ENCODE measurements at regions not wholly inside any gene's neighbourhood (a gene's known extent, or its start where the extent isn't known, plus 50 kb on each side); places are given as distances from the start of the nearest gene placed in this dataset.

DNA sequence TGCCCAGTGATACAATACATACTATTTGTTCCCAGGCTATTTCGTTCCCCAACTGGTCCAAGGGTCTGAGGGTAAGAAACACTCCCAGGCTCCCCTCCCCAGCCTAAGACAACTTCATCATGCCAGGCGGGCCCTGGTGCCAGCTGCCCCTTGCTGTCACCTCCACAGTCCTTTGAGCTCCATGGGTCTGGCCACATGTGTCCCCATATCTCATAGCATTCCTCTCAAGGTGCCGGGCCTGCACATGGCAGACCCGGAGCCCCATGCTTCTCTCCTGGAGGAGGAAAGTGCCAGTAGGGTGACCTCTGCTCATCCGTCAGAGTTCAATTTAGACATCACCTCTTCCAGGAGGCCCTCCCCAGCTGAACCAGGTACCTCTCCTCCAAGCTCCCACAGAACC lies 120.5 kb downstream of the C5orf15 start:
- H3K9me2 ChIP-seq (ENCODE audit: insufficient read depth, low read length) = no peaks in the 10 kb centered on the region
- BruUV-seq (replicated peaks) = no TSS peak
- H3K79me2 ChIP-seq (ENCODE audit: insufficient read depth, low read depth, low read length) = no peaks in the 10 kb centered on the region
- H3K4me2 ChIP-seq (ENCODE audit: low read length) = no peak overlapping the region
- no peaks in the 10 kb centered on the region for H3K9me3 ChIP-seq (ENCODE audit: low read length)
- POLR2A ChIA-PET = no interaction called here
- no peak for DNase-seq (ENCODE audit: low spot score)
- no peak overlapping the region for H3K4me3 ChIP-seq (ENCODE audit: low read depth, low read length, poor library complexity, severe bottlenecking)
- H2AFZ ChIP-seq (ENCODE audit: low read length) = no peak overlapping the region
- TF ChIP-seq, protein P1, sequence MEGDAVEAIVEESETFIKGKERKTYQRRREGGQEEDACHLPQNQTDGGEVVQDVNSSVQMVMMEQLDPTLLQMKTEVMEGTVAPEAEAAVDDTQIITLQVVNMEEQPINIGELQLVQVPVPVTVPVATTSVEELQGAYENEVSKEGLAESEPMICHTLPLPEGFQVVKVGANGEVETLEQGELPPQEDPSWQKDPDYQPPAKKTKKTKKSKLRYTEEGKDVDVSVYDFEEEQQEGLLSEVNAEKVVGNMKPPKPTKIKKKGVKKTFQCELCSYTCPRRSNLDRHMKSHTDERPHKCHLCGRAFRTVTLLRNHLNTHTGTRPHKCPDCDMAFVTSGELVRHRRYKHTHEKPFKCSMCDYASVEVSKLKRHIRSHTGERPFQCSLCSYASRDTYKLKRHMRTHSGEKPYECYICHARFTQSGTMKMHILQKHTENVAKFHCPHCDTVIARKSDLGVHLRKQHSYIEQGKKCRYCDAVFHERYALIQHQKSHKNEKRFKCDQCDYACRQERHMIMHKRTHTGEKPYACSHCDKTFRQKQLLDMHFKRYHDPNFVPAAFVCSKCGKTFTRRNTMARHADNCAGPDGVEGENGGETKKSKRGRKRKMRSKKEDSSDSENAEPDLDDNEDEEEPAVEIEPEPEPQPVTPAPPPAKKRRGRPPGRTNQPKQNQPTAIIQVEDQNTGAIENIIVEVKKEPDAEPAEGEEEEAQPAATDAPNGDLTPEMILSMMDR (conservative IDR thresholded peaks at IDR 0.05; ENCODE audit: low read length) = no peak
- TF ChIP-seq EZH2phosphoT487 (IDR thresholded peaks at IDR 0.05; ENCODE audit: borderline replicate concordance, low read depth, low read length) = no peak
- H4K20me1 ChIP-seq (ENCODE audit: insufficient read depth, low read length) = no peaks in the 10 kb centered on the region
- H3K36me3 ChIP-seq (ENCODE audit: insufficient read depth, low read length) = no peaks in the 10 kb centered on the region
- H3K4me1 ChIP-seq (ENCODE audit: insufficient read depth, low read length, poor library complexity, severe bottlenecking) = peaks cover 14% of the 10 kb centered on the region
- no peak overlapping the region for H3K27ac ChIP-seq (ENCODE audit: low read depth, low read length, poor library complexity, severe bottlenecking)
- CTCF ChIA-PET (ENCODE audit: unreplicated experiment) = no interaction called here
- intact Hi-C loops (cut with micrococcal nuclease; ENCODE audit: unreplicated experiment) = no loop called here

DNA sequence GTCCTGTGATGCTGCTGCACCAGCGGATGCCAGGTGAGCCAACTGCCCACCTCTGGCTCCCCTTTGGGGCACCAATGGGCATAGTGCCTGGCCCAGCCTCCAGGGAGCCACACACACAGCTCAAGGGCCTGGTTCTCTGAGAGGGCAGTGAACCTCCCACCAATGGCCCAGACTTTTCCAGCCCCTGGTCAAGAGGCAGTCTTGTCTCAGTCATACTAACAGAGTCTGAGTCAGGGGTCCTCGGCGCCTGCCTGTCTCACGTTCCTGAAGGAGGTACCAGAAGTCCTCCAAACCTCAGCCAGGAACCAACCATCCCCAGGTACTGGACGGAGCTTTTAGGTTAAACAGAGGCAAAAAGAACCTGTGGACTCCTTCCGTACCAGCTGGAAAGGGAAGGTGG lies 121.1 kb downstream of the C5orf15 start:
- no peaks in the 10 kb centered on the region for H3K9me2 ChIP-seq (ENCODE audit: insufficient read depth, low read length)
- peak overlapping the region; percentile 62 for H3K4me2 ChIP-seq (ENCODE audit: low read length)
- H3K4me1 ChIP-seq (ENCODE audit: insufficient read depth, low read length, poor library complexity, severe bottlenecking) = peaks cover 14% of the 10 kb centered on the region
- no peaks in the 10 kb centered on the region for H3K79me2 ChIP-seq (ENCODE audit: insufficient read depth, low read depth, low read length)
- H3K27ac ChIP-seq (ENCODE audit: low read depth, low read length, poor library complexity, severe bottlenecking) = no peak overlapping the region
- no peak overlapping the region for H3K4me3 ChIP-seq (ENCODE audit: low read depth, low read length, poor library complexity, severe bottlenecking)
- no peaks in the 10 kb centered on the region for H4K20me1 ChIP-seq (ENCODE audit: insufficient read depth, low read length)
- ChIA-PET POLR2A (no interaction called here), CTCF (ENCODE audit: unreplicated experiment) (no interaction called here)
- intact Hi-C loops (cut with micrococcal nuclease; ENCODE audit: unreplicated experiment) = no loop called here
- no peak for DNase-seq (ENCODE audit: low spot score)
- H3K9me3 ChIP-seq (ENCODE audit: low read length) = no peaks in the 10 kb centered on the region
- no TSS peak for BruUV-seq (replicated peaks)
- TF ChIP-seq, protein P1 (conservative IDR thresholded peaks at IDR 0.05; ENCODE audit: low read length) = no peak
- no peak for TF ChIP-seq EZH2phosphoT487 (IDR thresholded peaks at IDR 0.05; ENCODE audit: borderline replicate concordance, low read depth, low read length)
- H3K36me3 ChIP-seq (ENCODE audit: insufficient read depth, low read length) = no peaks in the 10 kb centered on the region
- peak overlapping the region; percentile 33; the same call in 1 of the 2 replicates for H2AFZ ChIP-seq (ENCODE audit: low read length)

DNA sequence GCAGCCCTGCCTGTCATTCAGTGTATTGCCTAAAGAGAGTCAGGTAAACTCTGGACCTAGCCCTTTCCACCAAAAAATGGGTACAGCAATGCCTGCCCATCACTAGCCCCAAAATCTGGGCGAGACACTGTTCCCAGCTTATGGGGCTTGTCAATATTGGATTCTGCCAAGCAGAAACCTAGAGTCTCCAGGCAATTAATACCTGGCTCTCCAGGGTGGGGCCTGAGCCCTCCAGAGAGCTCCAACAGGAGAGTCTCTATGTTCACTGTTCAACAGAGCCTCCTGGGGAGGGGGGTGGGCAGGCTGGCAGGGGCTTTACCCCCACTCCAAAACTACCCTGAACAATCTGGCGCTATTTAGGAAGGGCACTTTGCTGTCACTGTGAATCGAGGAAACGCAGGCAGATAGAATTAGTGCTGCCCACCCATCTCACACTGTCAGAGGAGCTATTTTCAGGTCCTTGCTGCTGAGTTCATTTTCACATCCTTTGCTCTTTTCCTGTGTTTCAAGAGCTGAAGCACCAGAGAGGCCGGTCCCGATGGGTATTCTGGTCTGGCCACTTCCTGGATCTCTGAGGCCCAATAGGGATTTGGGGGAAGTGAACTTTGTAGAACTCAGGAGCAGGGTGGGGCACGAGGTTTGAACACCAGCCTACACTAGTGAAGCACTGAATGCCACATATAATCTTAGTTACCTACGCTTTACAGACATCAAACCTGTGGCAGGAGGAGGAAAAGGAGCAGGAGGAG lies 121.8 kb downstream of the C5orf15 start:
- ChIA-PET POLR2A (no interaction called here), CTCF (ENCODE audit: unreplicated experiment) (no interaction called here)
- H3K4me3 ChIP-seq (ENCODE audit: low read depth, low read length, poor library complexity, severe bottlenecking) = no peak overlapping the region
- peak overlapping the region; percentile 33; the same call in 1 of the 2 replicates for H2AFZ ChIP-seq (ENCODE audit: low read length)
- peaks cover 14% of the 10 kb centered on the region for H3K4me1 ChIP-seq (ENCODE audit: insufficient read depth, low read length, poor library complexity, severe bottlenecking)
- H4K20me1 ChIP-seq (ENCODE audit: insufficient read depth, low read length) = no peaks in the 10 kb centered on the region
- H3K27ac ChIP-seq (ENCODE audit: low read depth, low read length, poor library complexity, severe bottlenecking) = no peak overlapping the region
- no peak for TF ChIP-seq EZH2phosphoT487 (IDR thresholded peaks at IDR 0.05; ENCODE audit: borderline replicate concordance, low read depth, low read length)
- TF ChIP-seq, protein P1 (conservative IDR thresholded peaks at IDR 0.05; ENCODE audit: low read length) = no peak
- H3K9me3 ChIP-seq (ENCODE audit: low read length) = no peaks in the 10 kb centered on the region
- DNase-seq (ENCODE audit: low spot score) = peak; percentile 61
- no peaks in the 10 kb centered on the region for H3K9me2 ChIP-seq (ENCODE audit: insufficient read depth, low read length)
- peak overlapping the region; percentile 62 for H3K4me2 ChIP-seq (ENCODE audit: low read length)
- no peaks in the 10 kb centered on the region for H3K79me2 ChIP-seq (ENCODE audit: insufficient read depth, low read depth, low read length)
- no peaks in the 10 kb centered on the region for H3K36me3 ChIP-seq (ENCODE audit: insufficient read depth, low read length)
- intact Hi-C loops (cut with micrococcal nuclease; ENCODE audit: unreplicated experiment) = no loop called here
- BruUV-seq (replicated peaks) = no TSS peak

Data from OCI-LY7 (cell line).